ENCODE measurements at regions not wholly inside any gene's neighbourhood (a gene's known extent, or its start where the extent isn't known, plus 50 kb on each side); places are given as distances from the start of the nearest gene placed in this dataset.

DNA sequence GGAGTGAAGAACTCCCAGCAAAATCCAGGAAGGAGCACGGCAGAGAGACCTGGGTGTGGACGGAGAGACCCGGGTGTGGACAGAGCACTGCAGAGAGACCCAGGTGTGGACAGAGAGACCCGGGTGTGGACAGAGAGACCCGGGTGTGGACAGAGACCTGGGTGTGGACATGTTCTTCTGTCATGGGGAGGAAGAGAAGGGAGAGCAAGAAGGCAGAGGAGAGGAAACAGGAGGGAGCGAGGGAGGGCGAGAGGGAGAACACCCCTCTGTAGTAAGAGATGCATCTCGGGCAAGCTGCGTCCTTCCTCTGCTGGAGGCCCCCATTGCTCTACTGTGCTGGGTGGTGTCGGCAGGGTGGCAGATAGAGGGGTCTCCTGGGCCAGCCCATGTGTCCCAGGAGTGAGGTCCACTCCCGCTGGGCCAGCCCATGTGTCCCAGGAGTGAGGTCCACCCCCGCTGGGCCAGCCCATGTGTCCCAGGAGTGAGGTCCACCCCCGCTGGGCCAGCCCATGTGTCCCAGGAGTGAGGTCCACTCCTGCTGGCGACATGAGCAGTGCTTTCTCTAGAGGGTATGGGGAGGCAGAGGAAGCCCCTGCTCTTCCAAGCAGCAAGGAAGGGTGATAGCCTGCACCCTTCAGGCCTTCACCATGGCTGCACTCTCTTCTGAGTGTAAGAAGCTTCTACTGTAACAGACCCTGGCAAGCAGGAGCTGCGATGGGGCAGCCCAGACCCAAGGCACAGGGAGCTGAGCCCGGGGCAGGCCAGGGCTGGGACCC, 934.2 kb downstream of the BRD1 start:
- DNase-seq, result no peak

DNA sequence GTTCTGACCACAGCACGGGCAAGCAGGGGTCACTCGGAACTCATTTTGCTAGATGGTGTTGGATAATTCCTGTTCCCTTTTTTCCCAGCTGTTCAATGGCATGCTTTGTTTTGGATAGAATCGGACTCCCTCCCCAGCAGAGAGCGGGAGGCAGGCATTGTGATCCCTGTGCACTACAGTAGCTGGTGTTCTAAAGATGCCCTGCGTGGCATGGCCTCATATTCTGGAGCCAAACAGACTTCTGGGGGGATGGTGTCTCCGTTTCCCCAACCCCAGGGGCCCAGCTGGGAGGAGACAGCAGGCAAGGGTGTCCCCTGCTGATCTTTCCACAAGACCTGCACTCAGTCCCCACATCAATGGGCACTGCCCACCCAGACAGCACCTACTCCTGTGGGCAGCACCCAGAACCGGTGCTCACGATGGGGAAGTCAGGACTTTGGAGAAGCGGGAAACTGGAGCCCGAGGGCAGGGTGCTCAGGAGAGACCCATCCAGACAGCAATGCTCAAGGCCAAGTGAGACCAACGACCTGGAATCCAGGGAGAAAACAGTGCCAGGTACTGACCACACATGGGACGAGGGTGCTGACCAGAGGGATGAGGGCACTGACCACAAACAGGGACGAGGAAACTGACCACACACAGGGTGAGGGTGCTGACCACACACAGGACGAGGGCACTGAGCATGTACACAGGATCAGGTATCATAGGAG, 934.9 kb downstream of the BRD1 start:
- DNase-seq, result no peak

DNA sequence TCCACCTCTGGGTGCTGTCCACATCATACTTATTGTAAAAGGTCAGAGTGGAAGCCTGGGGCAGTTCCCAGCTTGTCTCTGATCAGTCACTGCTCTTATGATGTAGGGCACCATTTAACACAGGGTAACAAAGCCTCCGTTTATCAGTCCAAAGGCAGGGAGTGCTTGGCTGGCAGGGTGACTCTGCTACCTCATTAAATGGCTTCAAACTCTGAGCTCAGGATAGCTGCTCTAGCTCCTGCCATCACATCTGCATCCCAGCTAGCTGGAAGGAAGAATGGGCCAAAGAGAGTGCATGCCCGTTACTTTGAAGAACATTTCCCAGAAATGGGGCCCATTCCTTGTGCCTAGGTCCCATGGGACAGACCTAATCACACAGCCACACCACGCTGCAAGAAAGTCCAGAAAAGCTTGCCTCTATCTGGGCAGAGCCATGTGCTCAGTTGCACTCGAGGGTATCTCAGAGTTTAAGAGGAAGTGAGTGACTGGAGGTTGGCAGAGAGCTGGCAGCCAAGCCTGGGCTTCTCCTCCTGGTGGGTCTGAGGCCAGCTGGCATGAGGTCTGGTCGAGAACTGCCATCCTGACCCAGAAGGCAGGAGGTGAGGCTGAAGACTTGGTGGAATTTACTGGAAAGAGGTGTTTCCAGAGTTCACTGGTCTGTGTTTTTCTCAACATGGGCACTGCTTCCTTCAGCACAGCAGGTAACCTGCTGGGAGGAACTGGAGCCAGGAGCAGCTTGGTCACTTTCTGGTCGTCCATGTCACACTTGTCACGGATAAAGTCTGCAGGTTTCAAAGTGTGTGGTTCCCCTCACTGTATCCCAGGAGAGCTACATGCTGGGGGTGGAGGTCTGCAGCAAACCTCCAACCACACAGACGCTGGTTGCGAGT, 935.7 kb downstream of the BRD1 start:
- no peak for DNase-seq

DNA sequence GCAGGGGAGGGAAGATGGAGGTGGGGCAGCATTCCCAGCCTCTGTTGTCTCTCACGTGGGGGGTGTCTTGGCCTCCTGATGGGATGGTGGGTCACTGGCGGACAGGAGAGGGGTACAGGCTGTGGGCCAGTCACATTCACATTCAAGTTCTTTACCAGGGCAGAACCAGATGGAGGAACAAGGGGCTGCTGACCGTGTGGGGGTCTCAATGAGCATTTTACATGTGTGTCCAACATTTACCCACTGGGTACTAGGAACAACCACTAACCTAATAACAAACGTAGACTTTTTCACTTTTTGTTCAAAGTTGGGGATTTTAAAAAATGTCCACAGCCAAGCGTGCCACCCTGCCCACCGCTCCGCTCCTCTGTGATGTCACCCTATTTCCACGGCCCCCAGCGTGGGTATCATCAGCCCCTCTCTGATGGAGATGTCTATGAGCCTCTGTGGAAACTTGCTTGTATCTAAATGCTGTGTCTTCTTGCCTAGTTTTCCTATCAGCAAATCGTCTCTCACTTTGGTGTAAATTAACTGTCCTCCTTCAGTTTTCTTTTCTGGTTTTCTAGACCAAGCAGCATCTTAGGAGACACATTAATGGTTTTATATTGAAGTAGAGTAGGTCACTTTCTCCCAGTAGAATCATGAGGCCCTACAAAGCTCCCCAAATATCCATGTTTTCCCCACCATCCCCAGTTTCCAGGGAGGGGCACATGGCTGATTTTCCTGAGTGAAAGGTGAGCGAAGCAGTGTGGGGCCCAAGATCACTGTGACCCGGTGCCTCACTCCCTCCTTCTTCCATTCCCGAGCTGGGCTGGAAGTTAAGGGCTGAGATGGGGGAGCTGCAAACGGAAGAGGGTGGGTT, 936.7 kb downstream of the BRD1 start:
- no peak for DNase-seq

DNA sequence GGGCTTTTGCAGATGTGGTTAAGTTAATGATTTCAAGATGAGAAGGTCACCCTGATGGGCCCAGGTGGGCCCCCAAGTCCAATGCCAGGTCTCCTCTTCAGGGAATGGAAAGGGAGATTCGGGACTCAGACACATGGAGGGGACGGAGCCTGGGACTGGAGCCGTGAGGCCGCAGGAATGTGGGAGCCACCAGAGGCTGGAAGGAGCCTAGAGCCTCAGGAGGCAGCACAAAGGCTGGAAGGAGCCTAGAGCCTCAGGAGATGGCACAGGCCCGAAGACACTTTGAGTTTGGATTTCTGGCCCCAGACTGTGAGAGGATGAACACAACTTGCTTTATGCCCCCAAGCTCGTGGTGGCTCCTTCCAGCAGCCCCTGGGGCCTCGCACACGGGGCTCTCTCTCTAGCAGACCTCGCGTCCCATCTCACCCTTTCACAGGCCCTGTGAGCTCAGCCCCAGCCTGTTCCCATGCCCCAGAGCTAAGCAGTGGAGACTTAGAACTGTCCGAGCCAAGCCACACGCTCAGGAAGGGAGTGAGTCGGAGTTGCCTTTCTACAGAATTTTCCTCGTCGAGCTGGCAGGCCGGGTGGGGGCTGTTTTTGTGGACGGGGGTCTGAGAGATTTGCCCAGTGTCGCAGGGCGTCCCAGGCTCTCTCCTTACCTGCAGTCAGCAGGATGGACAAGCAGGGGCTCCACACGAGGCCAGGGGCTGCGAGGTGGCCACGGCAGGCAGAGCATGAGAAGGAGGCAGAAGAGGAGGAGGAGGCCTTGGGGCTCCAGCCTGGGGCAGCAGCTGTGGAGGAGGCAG, 937.6 kb downstream of the BRD1 start:
- DNase-seq, result no peak

DNA sequence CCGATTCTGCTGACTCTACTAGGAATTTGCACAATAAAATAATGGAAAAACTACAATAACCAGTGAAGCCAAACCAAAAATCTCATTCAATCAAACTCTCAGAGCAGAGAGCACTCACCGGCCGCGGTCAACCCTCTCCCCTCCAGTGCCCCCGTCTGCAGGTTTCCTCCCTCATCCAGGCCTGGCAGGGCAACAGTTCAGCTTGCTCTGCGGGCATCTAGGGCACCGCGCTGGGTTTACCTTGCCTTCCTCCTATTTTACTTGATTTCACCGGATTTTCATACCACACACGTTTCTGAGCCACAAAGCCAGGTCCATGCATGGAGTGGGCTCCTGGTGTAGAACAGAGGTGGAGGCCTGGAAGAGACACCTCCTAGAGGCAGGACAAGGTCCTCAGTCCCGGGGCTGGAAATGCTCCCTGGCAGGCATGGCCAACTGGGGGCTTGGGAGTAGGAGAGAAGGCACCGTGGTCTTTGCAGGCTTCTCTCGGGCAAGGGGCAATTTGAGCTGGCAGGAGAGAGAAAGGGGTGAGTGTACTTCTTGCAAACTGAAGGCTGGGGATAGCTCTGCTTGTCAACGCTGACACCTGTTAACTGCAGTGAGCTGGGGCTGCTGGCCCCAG, 938.4 kb downstream of the BRD1 start:
- DNase-seq, result no peak

DNA sequence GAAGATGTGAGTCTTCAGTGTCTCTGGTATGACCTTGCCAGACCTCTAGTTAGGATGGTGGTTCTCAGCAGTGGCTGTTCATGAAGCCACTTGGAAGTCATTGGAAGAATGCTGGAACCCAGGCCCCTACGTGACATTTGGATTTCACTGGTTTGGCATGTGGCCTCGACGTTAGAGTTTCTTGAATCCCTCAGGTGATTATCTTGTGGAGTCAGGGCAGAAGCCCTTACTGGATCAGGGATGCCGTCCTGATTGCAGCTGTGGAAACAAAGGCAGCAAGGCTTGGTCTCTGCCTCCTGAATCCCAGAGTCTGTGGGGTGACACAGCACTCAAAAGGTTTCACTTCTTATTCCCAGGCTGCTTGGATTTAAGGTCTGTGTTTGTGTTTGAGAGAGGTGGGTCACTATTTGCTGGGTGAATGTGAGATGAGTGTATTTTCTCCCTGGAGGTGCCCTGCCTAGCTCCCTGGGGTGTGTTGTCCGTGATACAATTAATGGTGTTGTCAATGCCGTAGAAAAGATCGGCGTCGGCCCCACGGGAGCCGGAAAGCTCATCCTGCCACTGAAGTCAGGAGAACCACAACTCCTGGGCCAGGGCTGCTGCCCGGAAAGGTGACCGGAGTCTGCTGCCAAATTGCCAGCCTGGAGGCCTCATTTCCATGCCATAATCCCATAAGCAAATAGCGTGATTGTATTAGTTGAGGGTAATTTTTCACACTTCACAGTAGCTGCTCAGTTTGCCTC, 939.0 kb downstream of the BRD1 start:
- DNase-seq, result no peak

DNA sequence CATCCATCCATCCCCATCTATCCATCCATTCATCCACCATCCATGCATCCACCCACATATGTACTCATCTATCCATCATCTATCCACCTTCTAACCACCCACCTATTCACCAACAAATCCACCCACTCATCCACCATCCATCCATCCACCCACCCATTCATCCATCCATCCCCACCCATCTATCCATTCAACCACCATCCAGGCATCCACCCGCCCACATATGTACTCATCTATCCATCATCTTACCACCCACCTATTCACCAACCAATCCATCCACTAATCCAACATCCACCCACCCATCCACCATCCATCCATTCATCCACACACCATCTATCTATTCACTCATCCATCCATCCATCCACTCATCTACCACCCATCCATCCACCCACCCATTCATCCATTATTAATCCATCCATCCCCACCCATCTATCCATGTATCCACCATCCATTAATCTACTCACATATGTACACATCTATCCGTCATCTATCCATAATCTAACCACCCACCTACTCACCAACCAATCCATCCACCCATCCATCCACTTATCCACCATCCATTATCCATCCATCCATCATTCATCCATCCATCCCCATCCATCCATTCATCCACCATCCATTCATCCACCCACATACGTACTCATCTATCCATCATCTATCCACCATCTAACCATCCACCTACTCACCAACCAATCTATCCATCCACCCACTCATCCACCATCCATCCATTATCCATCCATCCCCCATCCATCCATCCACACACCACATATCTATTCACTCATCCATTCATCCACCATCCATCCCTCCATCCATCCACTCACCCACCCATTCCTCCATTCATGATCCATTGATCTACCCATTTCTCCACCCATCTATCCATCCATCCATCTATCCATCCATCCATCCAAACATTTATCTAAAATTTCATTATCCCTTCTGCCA, 940.0 kb downstream of the BRD1 start:
- no peak for DNase-seq

DNA sequence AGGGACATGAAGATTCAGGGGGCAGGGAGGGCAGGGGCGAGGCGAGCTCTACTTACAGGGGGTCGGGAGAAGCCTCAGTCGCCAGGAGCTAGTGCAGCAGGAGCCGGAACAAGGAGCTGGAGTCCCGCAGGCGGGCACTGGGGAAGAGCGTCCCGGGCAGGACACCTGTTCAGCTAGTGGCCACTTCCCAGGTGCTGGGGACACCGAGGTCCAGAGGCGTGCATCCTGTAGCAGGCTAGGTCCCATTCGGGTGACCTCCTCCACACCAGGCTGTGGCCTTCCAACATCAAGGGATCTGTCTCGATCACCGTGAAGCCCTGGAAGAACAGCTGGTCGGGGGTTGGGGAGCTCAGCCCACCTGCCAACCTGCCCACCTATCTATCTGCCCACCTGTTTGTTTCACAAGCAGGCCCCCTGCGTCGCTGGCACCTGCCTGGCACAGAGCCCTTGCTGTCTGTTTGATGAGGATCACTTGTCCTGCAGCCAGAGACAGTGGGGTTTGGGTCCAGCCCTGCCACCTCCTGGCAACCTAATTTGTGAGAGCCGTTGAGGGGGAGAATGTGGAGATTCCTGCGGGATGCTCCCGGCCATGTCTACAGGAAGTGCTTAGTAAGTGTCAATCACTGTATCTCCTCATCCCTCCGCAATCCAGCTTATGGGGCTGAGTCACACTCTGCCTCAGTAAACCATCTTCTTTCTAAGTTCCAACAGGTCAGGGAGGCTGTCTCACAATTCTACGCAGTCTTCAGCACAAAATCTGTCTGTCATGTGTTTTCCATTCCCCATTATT, 940.9 kb downstream of the BRD1 start:
- DNase-seq, result no peak

DNA sequence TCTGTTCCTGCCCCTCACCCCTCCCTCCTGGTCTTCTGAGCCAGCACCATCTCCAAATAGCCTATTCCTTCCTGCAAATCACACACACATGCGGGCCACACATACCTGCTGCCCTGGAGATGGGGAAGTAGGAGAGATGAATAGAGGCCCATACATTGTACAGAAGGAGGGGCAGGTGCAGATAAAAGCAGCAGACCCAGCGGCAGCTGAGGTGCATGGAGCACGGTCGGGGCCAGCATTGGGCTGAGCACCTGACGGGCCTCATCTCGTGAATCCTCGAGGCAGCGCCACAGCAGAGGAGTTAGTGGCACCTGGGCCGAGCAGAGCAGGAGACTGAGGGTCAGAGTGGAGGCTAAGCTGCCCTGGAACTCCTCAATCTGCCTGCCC, 941.8 kb downstream of the BRD1 start:
- DNase-seq, result no peak

DNA sequence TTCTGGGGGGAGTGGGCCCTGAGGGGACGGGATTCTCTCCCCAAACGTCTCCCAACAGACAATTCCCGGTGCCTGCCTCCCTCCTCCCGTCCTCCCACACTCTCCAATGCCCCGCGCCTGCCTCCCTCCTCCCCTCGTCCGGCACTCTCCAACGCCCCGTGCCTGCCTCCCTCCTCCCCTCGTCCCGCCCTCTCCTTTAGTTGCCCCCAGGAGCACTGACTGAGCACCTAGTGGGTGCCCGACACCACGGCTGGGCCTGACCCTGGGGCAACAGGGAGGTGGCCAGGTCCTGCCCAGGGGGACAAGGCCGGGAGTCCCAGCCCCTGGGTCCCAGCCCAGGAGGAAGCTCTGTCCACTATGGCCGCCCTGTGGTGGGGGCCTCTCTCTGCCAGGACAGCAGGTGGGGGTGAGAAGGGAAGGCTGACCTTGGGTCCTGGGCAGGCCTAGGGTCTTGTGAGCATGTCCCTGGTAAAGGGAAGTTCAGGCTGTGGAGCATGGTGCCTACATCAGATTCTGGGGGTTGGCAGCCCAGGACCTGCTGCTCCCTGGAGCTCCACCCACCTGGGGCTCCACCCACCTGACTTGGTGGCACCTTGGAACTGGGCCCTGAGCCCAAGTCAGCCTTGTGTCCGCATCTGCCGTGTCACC, 942.3 kb downstream of the BRD1 start:
- DNase-seq, result no peak

DNA sequence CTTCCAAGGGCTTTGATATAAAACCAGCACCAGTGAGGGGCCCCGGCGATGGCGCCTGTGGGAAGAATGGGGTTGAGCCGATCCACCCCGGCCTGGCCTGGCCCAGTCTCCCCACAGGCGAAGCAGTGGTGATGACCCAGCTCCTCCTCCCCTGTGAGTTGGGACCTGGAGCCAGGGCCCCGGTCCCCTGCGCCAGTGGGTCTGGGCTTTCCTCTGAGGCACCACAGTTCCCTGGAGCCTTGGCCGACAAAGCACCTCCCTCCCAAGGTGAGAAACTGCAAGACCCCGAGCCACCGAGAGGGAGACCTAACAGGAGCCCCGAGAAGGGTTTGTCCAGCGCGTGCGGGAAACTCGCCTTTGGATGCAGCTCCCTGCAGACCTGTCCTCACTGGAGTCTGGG, 942.9 kb downstream of the BRD1 start:
- no peak for DNase-seq

DNA sequence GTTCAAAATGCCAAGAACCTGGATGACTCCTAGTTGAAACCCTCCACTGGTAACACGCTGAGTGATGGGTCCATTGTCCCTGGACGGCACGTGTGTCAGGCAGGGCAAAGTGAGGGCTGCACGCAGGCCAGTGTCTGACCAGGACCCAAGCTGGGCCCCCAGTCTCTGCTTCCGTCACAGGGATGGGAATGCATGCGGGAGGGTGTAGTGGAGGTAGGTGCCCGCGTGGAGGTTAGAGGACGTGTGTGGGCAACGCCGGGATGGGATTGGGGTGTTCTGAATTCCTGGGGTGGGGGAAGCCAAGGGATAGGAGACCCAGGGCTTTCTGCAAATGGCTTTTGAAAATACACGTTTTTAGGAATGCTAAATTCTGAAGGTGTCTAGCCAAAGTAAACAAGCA, 943.3 kb downstream of the BRD1 start:
- DNase-seq, result no peak

DNA sequence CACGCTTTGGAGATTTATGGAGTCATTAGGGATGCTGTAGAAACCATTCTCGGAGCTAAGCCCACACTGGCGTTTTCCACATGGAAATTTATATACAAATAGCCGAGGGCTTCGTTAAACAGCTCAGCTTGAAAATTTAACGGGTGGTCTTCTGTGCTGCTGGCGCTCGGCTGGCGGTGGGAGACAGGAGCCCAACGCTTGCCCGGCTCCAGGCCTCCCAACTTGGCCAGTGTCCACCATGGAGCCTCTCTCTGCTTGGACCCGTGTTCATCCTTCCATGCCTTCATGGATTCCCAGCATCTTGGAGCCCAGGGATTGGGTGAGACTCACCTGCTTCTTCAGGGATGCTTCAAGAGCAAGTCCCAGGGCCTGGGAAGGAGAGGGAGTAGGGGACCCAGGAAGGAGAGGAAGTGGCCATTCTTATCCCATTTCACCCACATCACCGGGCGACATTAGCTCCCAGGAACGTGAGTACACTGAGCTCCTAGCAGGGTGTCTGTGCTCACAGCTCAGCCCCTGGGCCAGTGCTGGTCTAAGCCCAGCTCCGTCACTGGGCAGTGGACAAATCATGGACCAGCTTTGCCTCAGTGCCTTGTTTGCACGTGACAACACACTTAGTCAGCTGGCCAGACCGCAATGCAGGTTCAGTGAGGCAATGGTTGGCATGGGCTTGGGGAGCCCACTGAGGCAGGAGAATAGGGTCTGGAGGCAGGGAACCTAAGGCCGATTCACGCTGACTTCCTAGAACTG, 944.3 kb downstream of the BRD1 start:
- DNase-seq, result no peak

DNA sequence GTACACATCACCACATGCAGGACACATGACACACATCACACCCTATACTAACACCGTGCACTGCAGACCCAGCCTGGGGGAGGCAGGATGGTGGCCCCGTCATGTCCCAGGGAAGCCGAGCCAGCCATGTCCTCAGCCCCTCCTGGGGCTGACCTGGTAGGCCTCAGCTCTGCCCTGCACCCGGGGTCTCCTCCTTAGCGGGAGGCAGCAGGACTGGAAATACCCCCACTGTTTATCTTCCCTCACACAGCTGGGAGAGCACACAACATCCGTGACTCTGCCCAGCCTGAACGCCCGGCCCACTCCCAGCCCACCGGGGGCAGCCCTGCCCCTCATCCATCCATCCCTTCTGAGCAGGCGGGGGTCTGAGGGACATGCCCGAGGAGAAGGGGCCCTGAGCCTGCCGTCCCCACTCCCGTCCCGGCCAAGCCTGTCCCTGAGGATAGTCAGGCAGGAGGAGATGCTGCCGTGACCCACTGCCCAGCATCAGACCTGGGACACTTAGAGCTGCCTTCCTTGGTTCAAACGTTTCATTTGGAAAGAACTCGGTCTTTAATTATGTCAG, 945.0 kb downstream of the BRD1 start:
- DNase-seq, result no peak

DNA sequence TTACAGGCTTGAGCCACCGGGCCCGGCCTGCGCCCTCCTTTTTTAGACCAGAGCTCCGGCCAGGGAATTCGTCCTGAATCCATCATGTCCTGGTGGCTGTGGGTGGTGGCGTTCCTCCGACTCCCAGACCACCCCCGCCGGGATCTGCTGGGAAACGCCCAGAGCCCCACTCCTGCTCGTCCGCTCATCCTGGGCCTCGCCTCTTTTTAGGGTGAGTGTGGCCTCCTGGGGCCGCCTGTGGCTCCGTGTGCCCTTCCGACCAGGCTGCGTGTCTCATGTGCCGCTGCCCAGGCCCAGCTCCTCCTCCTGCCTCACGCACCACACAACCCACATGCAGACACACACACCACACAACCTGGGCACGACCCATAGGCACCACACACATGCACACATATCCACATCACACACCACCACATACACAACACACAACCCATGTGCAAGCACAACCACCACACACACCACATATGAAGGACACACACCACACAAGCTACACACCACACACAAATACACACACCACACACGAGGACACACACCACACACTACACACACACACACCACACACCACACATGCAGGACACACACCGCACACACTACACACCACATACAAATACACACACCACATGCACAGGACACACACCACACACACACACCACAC, 946.2 kb downstream of the BRD1 start:
- DNase-seq, result no peak
